WTC11 (cell line): ENCODE measurements at regions not wholly inside any gene's neighbourhood (a gene's known extent, or its start where the extent isn't known, plus 50 kb on each side); places are given as distances from the start of the nearest gene placed in this dataset.

Experiments
- ATAC-seq: fragments of 200-7000 bp; cut with Tn5 transposase; 2 replicates; pipeline ENCODE4 v1.10.0; 2021; ENCODE audit warnings: mild to moderate bottlenecking, moderate library complexity
- CTCF ChIA-PET: fragments of 300-600 bp; sonication (Branson Sonifier 250); formaldehyde crosslinking; loops from one replicate; lab custom pipeline; 2021; ENCODE audit warnings: antibody characterized with exemption; lab: Charles Lee
- POLR2A ChIA-PET: fragments of 350-600 bp; sonication (Branson Sonifier 250); formaldehyde crosslinking; loops from one replicate; lab custom pipeline; 2021; ENCODE audit warnings: antibody characterized with exemption; lab: Charles Lee
- DNase-seq: peaks from one replicate; pipeline ENCODE4 v3.0.0; 2021; ENCODE audit warnings: low spot score
- H3K27ac Mint-ChIP-seq: 2 replicates; pipeline ENCODE4 v1.8.0; 2021; ENCODE audit warnings: mixed read lengths
- H3K27me3 Mint-ChIP-seq: 2 replicates; pipeline ENCODE4 v1.8.0; 2021; ENCODE audit warnings: low read depth, mild to moderate bottlenecking, moderate library complexity, mixed read lengths
- H3K36me3 Mint-ChIP-seq: 2 replicates; pipeline ENCODE4 v1.8.0; 2021; ENCODE audit warnings: mixed read lengths
- H3K4me1 Mint-ChIP-seq: 2 replicates; pipeline ENCODE4 v1.8.0; 2022; ENCODE audit warnings: mixed read lengths
- H3K4me3 Mint-ChIP-seq: 2 replicates; pipeline ENCODE4 v1.8.0; 2021; ENCODE audit warnings: mild to moderate bottlenecking, moderate library complexity, mixed read lengths
- H3K9me3 Mint-ChIP-seq: 2 replicates; pipeline ENCODE4 v1.8.0; 2021; ENCODE audit warnings: mixed read lengths
- CREB1 ChIP-seq: sonication (generic); formaldehyde crosslinking; IDR thresholded peaks from 2 replicates; pipeline ENCODE4 v1.8.0; 2023; ENCODE audit warnings: mild to moderate bottlenecking, missing genetic modification reagents
- GRHL2 ChIP-seq: fragments of 250-450 bp; sonication (Bioruptor Pico); IDR thresholded peaks from 2 replicates; pipeline ENCODE4 v1.8.0; 2022; ENCODE audit warnings: mild to moderate bottlenecking, moderate library complexity; ENCODE audit not compliant: insufficient replicate concordance, severe bottlenecking
- GTF2I ChIP-seq: fragments of 250-450 bp; sonication (Bioruptor Pico); conservative IDR thresholded peaks from 2 replicates; pipeline ENCODE4 v1.4.0; 2021; ENCODE audit warnings: mild to moderate bottlenecking
- IRF2 ChIP-seq: sonication (generic); formaldehyde crosslinking; IDR thresholded peaks from 2 replicates; pipeline ENCODE4 v1.8.0; 2022; ENCODE audit warnings: low read depth, missing genetic modification reagents, borderline replicate concordance
- MXD4 ChIP-seq: fragments of 250-450 bp; sonication (Bioruptor Pico); IDR thresholded peaks from 2 replicates; pipeline ENCODE4 v1.8.0; 2021; ENCODE audit warnings: mild to moderate bottlenecking, moderate library complexity, borderline replicate concordance
- PRRX2 ChIP-seq: fragments of 250-450 bp; sonication (Bioruptor Pico); IDR thresholded peaks from 2 replicates; pipeline ENCODE4 v1.8.0; 2021; ENCODE audit warnings: mild to moderate bottlenecking
- RORB ChIP-seq: fragments of 250-450 bp; sonication (Bioruptor Pico); IDR thresholded peaks from 2 replicates; pipeline ENCODE4 v1.9.0; 2021; ENCODE audit warnings: mild to moderate bottlenecking
- SMAD3 ChIP-seq: sonication (generic); formaldehyde crosslinking; IDR thresholded peaks from 2 replicates; pipeline ENCODE4 v1.8.0; 2022; ENCODE audit warnings: missing genetic modification reagents, mild to moderate bottlenecking, borderline replicate concordance
- SOX15 ChIP-seq: fragments of 250-450 bp; sonication (Bioruptor Pico); IDR thresholded peaks from 2 replicates; pipeline ENCODE4 v1.9.0; 2021; ENCODE audit warnings: mild to moderate bottlenecking
- TEAD1 ChIP-seq: sonication (generic); formaldehyde crosslinking; IDR thresholded peaks from 2 replicates; pipeline ENCODE4 v1.8.0; 2022; ENCODE audit warnings: mild to moderate bottlenecking, missing genetic modification reagents
- TP53 ChIP-seq: sonication (generic); formaldehyde crosslinking; IDR thresholded peaks from 2 replicates; pipeline ENCODE4 v1.8.1; 2023; ENCODE audit warnings: mild to moderate bottlenecking, missing genetic modification reagents
- ZNF138 ChIP-seq: sonication (generic); formaldehyde crosslinking; conservative IDR thresholded peaks from 2 replicates; pipeline ENCODE4 v1.8.1; 2022; ENCODE audit warnings: mild to moderate bottlenecking, moderate library complexity, missing genetic modification reagents
- ZNF219 ChIP-seq: sonication (generic); formaldehyde crosslinking; IDR thresholded peaks from 2 replicates; pipeline ENCODE4 v1.8.0; 2023; ENCODE audit warnings: missing genetic modification reagents, mild to moderate bottlenecking, borderline replicate concordance
- ZNF232 ChIP-seq: sonication (generic); formaldehyde crosslinking; IDR thresholded peaks from 2 replicates; pipeline ENCODE4 v1.8.0; 2022; ENCODE audit warnings: mild to moderate bottlenecking, missing genetic modification reagents
- ZNF317 ChIP-seq: sonication (generic); formaldehyde crosslinking; IDR thresholded peaks from 2 replicates; pipeline ENCODE4 v1.8.1; 2023; ENCODE audit warnings: low read depth, mild to moderate bottlenecking, moderate library complexity, missing genetic modification reagents, borderline replicate concordance
- ZNF396 ChIP-seq: fragments of 250-450 bp; sonication (Bioruptor Pico); IDR thresholded peaks from 2 replicates; pipeline ENCODE4 v1.8.0; 2021; ENCODE audit warnings: mild to moderate bottlenecking, moderate library complexity, borderline replicate concordance
- ZNF416 ChIP-seq: fragments of 250-450 bp; sonication (Bioruptor Pico); IDR thresholded peaks from 2 replicates; pipeline ENCODE4 v1.9.0; 2021; ENCODE audit warnings: mild to moderate bottlenecking, inconsistent platforms
- TF ChIP-seq, protein P1 (sequence below): fragments of 250-450 bp; sonication (Bioruptor Pico); IDR thresholded peaks from 2 replicates; pipeline ENCODE4 v1.9.0; 2021; ENCODE audit warnings: mild to moderate bottlenecking, borderline replicate concordance
- TF ChIP-seq, protein P2 (sequence below): sonication (generic); formaldehyde crosslinking; IDR thresholded peaks from 2 replicates; pipeline ENCODE4 v1.8.0; 2022; ENCODE audit warnings: mild to moderate bottlenecking, missing genetic modification reagents
- TF ChIP-seq, protein P3 (sequence below): sonication (generic); formaldehyde crosslinking; IDR thresholded peaks from 2 replicates; pipeline ENCODE4 v1.8.1; 2023; ENCODE audit warnings: mild to moderate bottlenecking, missing genetic modification reagents, borderline replicate concordance
- TF ChIP-seq, protein P4 (sequence below): fragments of 250-450 bp; sonication (Bioruptor Pico); IDR thresholded peaks from 2 replicates; pipeline ENCODE4 v2.1.2; 2022; ENCODE audit warnings: mild to moderate bottlenecking, moderate library complexity
- TF ChIP-seq, protein P5 (sequence below): sonication (generic); formaldehyde crosslinking; conservative IDR thresholded peaks from 2 replicates; pipeline ENCODE4 v1.8.1; 2023; ENCODE audit warnings: mild to moderate bottlenecking, low read depth, missing genetic modification reagents, moderate library complexity
- TF ChIP-seq, protein P6 (sequence below): sonication (generic); formaldehyde crosslinking; IDR thresholded peaks from 2 replicates; pipeline ENCODE4 v1.8.1; 2022; ENCODE audit warnings: mild to moderate bottlenecking, missing genetic modification reagents, moderate library complexity, borderline replicate concordance

DNA sequence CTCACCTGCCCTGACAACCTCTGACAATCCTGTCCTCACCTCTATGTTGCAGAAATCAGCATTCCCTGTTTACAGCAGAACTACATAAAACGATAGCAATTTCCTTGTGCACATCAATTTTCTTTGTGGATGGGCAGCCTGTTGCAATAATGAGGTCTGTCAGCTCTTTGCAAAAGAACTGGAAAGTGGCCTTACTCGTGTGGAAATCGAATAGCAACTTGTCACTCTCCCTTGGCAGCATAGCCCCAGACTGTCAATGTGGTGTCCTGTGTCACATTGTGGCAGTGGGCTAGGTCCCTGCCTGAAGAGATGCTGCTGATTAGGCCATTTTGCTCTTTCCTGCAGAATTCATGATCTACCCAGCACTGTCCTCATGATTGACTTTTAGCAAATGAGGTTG is 531.9 kb downstream of the CCDC85A start:
- H3K4me1 Mint-ChIP-seq, result no peaks in the 10 kb centered on the region
- DNase-seq, result no peak
- ChIA-PET POLR2A (no interaction called here), CTCF (no interaction called here)
- H3K9me3 Mint-ChIP-seq, result peaks cover 31% of the 10 kb centered on the region
- H3K4me3 Mint-ChIP-seq, result no peak overlapping the region
- TF ChIP-seq GRHL2, result no peak
- TF ChIP-seq IRF2 (CRISPR knock-in tag), result no peak
- TF ChIP-seq ZNF396 (CRISPR knock-in tag), result no peak
- TF ChIP-seq, protein P1, sequence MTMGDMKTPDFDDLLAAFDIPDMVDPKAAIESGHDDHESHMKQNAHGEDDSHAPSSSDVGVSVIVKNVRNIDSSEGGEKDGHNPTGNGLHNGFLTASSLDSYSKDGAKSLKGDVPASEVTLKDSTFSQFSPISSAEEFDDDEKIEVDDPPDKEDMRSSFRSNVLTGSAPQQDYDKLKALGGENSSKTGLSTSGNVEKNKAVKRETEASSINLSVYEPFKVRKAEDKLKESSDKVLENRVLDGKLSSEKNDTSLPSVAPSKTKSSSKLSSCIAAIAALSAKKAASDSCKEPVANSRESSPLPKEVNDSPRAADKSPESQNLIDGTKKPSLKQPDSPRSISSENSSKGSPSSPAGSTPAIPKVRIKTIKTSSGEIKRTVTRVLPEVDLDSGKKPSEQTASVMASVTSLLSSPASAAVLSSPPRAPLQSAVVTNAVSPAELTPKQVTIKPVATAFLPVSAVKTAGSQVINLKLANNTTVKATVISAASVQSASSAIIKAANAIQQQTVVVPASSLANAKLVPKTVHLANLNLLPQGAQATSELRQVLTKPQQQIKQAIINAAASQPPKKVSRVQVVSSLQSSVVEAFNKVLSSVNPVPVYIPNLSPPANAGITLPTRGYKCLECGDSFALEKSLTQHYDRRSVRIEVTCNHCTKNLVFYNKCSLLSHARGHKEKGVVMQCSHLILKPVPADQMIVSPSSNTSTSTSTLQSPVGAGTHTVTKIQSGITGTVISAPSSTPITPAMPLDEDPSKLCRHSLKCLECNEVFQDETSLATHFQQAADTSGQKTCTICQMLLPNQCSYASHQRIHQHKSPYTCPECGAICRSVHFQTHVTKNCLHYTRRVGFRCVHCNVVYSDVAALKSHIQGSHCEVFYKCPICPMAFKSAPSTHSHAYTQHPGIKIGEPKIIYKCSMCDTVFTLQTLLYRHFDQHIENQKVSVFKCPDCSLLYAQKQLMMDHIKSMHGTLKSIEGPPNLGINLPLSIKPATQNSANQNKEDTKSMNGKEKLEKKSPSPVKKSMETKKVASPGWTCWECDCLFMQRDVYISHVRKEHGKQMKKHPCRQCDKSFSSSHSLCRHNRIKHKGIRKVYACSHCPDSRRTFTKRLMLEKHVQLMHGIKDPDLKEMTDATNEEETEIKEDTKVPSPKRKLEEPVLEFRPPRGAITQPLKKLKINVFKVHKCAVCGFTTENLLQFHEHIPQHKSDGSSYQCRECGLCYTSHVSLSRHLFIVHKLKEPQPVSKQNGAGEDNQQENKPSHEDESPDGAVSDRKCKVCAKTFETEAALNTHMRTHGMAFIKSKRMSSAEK (CRISPR knock-in tag), result no peak
- no peak for TF ChIP-seq RORB (CRISPR knock-in tag)
- no peak for TF ChIP-seq ZNF317 (CRISPR knock-in tag)
- TF ChIP-seq TP53 (CRISPR knock-in tag), result no peak
- TF ChIP-seq, protein P2, sequence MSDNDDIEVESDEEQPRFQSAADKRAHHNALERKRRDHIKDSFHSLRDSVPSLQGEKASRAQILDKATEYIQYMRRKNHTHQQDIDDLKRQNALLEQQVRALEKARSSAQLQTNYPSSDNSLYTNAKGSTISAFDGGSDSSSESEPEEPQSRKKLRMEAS, result no peak
- TF ChIP-seq TEAD1 (CRISPR knock-in tag), result no peak
- no peak for TF ChIP-seq MXD4 (CRISPR knock-in tag)
- no peak for TF ChIP-seq PRRX2
- TF ChIP-seq, protein P3, sequence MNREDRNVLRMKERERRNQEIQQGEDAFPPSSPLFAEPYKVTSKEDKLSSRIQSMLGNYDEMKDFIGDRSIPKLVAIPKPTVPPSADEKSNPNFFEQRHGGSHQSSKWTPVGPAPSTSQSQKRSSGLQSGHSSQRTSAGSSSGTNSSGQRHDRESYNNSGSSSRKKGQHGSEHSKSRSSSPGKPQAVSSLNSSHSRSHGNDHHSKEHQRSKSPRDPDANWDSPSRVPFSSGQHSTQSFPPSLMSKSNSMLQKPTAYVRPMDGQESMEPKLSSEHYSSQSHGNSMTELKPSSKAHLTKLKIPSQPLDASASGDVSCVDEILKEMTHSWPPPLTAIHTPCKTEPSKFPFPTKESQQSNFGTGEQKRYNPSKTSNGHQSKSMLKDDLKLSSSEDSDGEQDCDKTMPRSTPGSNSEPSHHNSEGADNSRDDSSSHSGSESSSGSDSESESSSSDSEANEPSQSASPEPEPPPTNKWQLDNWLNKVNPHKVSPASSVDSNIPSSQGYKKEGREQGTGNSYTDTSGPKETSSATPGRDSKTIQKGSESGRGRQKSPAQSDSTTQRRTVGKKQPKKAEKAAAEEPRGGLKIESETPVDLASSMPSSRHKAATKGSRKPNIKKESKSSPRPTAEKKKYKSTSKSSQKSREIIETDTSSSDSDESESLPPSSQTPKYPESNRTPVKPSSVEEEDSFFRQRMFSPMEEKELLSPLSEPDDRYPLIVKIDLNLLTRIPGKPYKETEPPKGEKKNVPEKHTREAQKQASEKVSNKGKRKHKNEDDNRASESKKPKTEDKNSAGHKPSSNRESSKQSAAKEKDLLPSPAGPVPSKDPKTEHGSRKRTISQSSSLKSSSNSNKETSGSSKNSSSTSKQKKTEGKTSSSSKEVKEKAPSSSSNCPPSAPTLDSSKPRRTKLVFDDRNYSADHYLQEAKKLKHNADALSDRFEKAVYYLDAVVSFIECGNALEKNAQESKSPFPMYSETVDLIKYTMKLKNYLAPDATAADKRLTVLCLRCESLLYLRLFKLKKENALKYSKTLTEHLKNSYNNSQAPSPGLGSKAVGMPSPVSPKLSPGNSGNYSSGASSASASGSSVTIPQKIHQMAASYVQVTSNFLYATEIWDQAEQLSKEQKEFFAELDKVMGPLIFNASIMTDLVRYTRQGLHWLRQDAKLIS (CRISPR knock-in tag), result no peak
- TF ChIP-seq ZNF232 (CRISPR knock-in tag), result no peak
- TF ChIP-seq ZNF138 (CRISPR knock-in tag), result no peak
- no peak for ATAC-seq
- H3K27me3 Mint-ChIP-seq, result no peaks in the 10 kb centered on the region
- H3K36me3 Mint-ChIP-seq, result peaks cover 22% of the 10 kb centered on the region
- no peak overlapping the region for H3K27ac Mint-ChIP-seq

DNA sequence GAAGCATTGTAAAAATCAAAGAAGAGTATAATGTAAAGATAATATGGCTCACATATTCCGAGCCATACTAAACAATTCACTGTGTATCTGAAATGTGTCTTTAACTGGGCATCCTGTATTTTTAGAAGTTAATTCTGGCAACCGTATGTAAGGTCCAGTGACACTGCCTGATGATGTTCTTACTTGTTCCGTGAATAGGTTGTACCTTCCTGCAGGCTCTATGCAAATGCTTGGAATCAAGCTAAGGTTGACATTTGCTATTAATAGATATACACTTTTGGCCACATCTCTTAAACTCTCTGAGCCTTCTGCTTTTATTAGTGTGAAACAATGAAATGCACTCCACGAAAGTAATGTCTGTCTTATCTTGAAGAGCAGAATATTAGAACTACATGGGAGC is 534.6 kb downstream of the CCDC85A start:
- no peaks in the 10 kb centered on the region for H3K27me3 Mint-ChIP-seq
- H3K4me1 Mint-ChIP-seq, result no peaks in the 10 kb centered on the region; the same call in 1 of the 2 replicates
- DNase-seq, result no peak
- H3K9me3 Mint-ChIP-seq, result peaks cover 50% of the 10 kb centered on the region
- ChIA-PET CTCF (no interaction called here), POLR2A (no interaction called here)
- peaks cover 34% of the 10 kb centered on the region for H3K36me3 Mint-ChIP-seq
- H3K4me3 Mint-ChIP-seq, result no peak overlapping the region
- no peak for ATAC-seq
- H3K27ac Mint-ChIP-seq, result no peak overlapping the region
- TF ChIP-seq ZNF317 (CRISPR knock-in tag), result no peak
- no peak for TF ChIP-seq ZNF219 (CRISPR knock-in tag)
- no peak for TF ChIP-seq ZNF416
- TF ChIP-seq, protein P4, sequence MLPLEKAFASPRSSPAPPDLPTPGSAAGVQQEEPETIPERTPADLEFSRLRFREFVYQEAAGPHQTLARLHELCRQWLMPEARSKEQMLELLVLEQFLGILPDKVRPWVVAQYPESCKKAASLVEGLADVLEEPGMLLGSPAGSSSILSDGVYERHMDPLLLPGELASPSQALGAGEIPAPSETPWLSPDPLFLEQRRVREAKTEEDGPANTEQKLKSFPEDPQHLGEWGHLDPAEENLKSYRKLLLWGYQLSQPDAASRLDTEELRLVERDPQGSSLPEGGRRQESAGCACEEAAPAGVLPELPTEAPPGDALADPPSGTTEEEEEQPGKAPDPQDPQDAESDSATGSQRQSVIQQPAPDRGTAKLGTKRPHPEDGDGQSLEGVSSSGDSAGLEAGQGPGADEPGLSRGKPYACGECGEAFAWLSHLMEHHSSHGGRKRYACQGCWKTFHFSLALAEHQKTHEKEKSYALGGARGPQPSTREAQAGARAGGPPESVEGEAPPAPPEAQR (CRISPR knock-in tag), result no peak
- no peak for TF ChIP-seq TP53 (CRISPR knock-in tag)
- TF ChIP-seq GTF2I (CRISPR knock-in tag), result no peak
- no peak for TF ChIP-seq ZNF232 (CRISPR knock-in tag)
- TF ChIP-seq, protein P5, sequence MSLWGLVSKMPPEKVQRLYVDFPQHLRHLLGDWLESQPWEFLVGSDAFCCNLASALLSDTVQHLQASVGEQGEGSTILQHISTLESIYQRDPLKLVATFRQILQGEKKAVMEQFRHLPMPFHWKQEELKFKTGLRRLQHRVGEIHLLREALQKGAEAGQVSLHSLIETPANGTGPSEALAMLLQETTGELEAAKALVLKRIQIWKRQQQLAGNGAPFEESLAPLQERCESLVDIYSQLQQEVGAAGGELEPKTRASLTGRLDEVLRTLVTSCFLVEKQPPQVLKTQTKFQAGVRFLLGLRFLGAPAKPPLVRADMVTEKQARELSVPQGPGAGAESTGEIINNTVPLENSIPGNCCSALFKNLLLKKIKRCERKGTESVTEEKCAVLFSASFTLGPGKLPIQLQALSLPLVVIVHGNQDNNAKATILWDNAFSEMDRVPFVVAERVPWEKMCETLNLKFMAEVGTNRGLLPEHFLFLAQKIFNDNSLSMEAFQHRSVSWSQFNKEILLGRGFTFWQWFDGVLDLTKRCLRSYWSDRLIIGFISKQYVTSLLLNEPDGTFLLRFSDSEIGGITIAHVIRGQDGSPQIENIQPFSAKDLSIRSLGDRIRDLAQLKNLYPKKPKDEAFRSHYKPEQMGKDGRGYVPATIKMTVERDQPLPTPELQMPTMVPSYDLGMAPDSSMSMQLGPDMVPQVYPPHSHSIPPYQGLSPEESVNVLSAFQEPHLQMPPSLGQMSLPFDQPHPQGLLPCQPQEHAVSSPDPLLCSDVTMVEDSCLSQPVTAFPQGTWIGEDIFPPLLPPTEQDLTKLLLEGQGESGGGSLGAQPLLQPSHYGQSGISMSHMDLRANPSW, result no peak
- no peak for TF ChIP-seq SMAD3
- TF ChIP-seq SOX15 (CRISPR knock-in tag), result no peak
- no peak for TF ChIP-seq CREB1
- TF ChIP-seq, protein P6, sequence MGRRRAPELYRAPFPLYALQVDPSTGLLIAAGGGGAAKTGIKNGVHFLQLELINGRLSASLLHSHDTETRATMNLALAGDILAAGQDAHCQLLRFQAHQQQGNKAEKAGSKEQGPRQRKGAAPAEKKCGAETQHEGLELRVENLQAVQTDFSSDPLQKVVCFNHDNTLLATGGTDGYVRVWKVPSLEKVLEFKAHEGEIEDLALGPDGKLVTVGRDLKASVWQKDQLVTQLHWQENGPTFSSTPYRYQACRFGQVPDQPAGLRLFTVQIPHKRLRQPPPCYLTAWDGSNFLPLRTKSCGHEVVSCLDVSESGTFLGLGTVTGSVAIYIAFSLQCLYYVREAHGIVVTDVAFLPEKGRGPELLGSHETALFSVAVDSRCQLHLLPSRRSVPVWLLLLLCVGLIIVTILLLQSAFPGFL (CRISPR knock-in tag), result no peak
